Keratinocyte (primary cell): ENCODE measurements at regions not wholly inside any gene's neighbourhood (a gene's known extent, or its start where the extent isn't known, plus 50 kb on each side); places are given as distances from the start of the nearest gene placed in this dataset.

Experiments used
- DNase-seq: peaks from one replicate; pipeline ENCODE4 v3.0.0-alpha.2; 2011; ENCODE audit warnings: low read depth, missing footprints, low spot score
- FAIRE-seq: peaks from 2 replicates; lab custom pipeline; 2011; peaks lifted over from hg19 to GRCh38; lab: Jason Lieb, UNC
- H2AFZ ChIP-seq: 2 replicates; pipeline ENCODE4 v1.6.0; 2012; ENCODE audit warnings: low read length, control low read depth, inconsistent platforms; ENCODE audit not compliant: control insufficient read depth
- H3K27ac ChIP-seq: 2 replicates; pipeline ENCODE4 v1.5.1; 2011; ENCODE audit warnings: low read length; ENCODE audit not compliant: control insufficient read depth, insufficient read depth
- H3K27me3 ChIP-seq: 3 replicates; pipeline ENCODE4 v1.6.0; 2011; ENCODE audit warnings: low read length; ENCODE audit not compliant: control insufficient read depth, insufficient read depth; ENCODE audit errors: extremely low read depth
- H3K36me3 ChIP-seq, 2 experiments: 2 replicates in 1 of 2; 3 replicates in 1 of 2; pipeline ENCODE4 v1.5.1; 2011; ENCODE audit warnings: low read length in 2 of 2, mild to moderate bottlenecking in 1 of 2; ENCODE audit not compliant: control insufficient read depth in 2 of 2, insufficient read depth in 2 of 2; ENCODE audit errors: extremely low read depth in 1 of 2
- H3K4me1 ChIP-seq: 3 replicates; pipeline ENCODE4 v1.5.1; 2011; ENCODE audit warnings: low read length; ENCODE audit not compliant: control insufficient read depth, insufficient read depth; ENCODE audit errors: extremely low read depth
- H3K4me2 ChIP-seq: 3 replicates; pipeline ENCODE4 v1.6.0; 2011; ENCODE audit warnings: low read depth, low read length; ENCODE audit not compliant: control insufficient read depth, insufficient read depth; ENCODE audit errors: extremely low read depth
- H3K4me3 ChIP-seq, 3 experiments: fragments of 200-600 bp in 1 of 3; sonication (generic) in 1 of 3; 2 replicates in 2 of 3; 3 replicates in 1 of 3; pipeline ENCODE4 v1.5.1; 2011 to 2016; ENCODE audit warnings: low read length in 3 of 3, mild to moderate bottlenecking in 3 of 3, control low read depth in 2 of 3, inconsistent platforms in 1 of 3, low read depth in 1 of 3, mixed read lengths in 1 of 3, mixed run types in 1 of 3, moderate library complexity in 1 of 3; ENCODE audit not compliant: control insufficient read depth in 2 of 3, insufficient read depth in 2 of 3; ENCODE audit errors: extremely low read depth in 1 of 3
- H3K79me2 ChIP-seq: 2 replicates; pipeline ENCODE4 v1.6.0; 2012; ENCODE audit warnings: low read length; ENCODE audit not compliant: control insufficient read depth, insufficient read depth
- H3K9ac ChIP-seq: 3 replicates; pipeline ENCODE4 v1.6.0; 2011; ENCODE audit warnings: low read length; ENCODE audit not compliant: control insufficient read depth, insufficient read depth; ENCODE audit errors: extremely low read depth
- H3K9me1 ChIP-seq: 3 replicates; pipeline ENCODE4 v1.6.0; 2011; ENCODE audit warnings: low read length; ENCODE audit not compliant: control insufficient read depth, insufficient read depth; ENCODE audit errors: extremely low read depth
- H3K9me3 ChIP-seq: 2 replicates; pipeline ENCODE4 v1.5.1; 2012; ENCODE audit warnings: low read depth, low read length; ENCODE audit not compliant: control insufficient read depth
- H4K20me1 ChIP-seq: 3 replicates; pipeline ENCODE4 v1.6.0; 2011; ENCODE audit warnings: low read length; ENCODE audit not compliant: control insufficient read depth, insufficient read depth; ENCODE audit errors: extremely low read depth
- EZH2 ChIP-seq: IDR thresholded peaks from one replicate; pipeline ENCODE4 v1.6.1; 2012; ENCODE audit warnings: inconsistent platforms, mild to moderate bottlenecking, low read length, moderate library complexity
- dilution Hi-C: fragments of 300-500 bp; cut with MboI; formaldehyde crosslinking; loops from one replicate; pipeline ENCODE4 v1.7.0; 2020; ENCODE audit warnings: low sequenced_read_pairs; ENCODE audit not compliant: extremely low pct_ligation_motif_present
- TF ChIP-seq, protein P1 (sequence below), 3 experiments: IDR thresholded peaks in 1 of 3; conservative IDR thresholded peaks in 1 of 3; optimal IDR thresholded peaks in 1 of 3; 2 replicates in 2 of 3; 3 replicates in 1 of 3; pipeline versions ENCODE3 to v1.5.1; 2011; ENCODE audit warnings: low read length in 3 of 3, mild to moderate bottlenecking in 3 of 3, moderate library complexity in 2 of 3, control low read depth in 1 of 3, inconsistent platforms in 1 of 3; ENCODE audit not compliant: insufficient read depth in 2 of 3; ENCODE audit errors: extremely low read depth in 1 of 3

DNA sequence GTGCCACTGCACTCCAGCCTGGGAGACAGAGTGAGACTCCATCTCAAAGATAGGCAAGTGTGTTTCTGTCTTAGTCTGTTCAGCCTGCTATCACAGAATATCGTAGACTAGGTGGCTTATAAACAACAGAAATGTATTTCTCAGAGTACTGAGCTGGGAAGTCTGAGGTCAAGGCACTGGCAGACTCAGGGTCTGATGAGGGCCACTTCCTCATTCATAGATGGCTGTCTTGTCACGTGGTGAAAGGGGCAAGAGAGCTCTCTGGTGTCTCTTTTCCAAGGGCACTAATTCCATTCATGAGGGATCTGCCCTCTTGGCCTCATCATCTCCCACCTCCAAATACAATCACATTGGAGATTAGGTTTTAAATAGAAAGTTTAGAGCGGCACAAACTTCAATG is 95.6 kb upstream of the PHACTR3 start:
- H3K9ac ChIP-seq, result no peak overlapping the region
- no peak overlapping the region for H3K4me3 ChIP-seq
- no peaks in the 10 kb centered on the region for H4K20me1 ChIP-seq
- DNase-seq (no peak), FAIRE-seq (no peak)
- no peak overlapping the region for H3K27ac ChIP-seq
- no peaks in the 10 kb centered on the region for H3K27me3 ChIP-seq
- dilution Hi-C loops, result no loop called here
- no peaks in the 10 kb centered on the region for H3K36me3 ChIP-seq
- H2AFZ ChIP-seq, result no peak overlapping the region
- H3K9me3 ChIP-seq, result no peaks in the 10 kb centered on the region
- no peaks in the 10 kb centered on the region for H3K79me2 ChIP-seq
- TF ChIP-seq, protein P1, sequence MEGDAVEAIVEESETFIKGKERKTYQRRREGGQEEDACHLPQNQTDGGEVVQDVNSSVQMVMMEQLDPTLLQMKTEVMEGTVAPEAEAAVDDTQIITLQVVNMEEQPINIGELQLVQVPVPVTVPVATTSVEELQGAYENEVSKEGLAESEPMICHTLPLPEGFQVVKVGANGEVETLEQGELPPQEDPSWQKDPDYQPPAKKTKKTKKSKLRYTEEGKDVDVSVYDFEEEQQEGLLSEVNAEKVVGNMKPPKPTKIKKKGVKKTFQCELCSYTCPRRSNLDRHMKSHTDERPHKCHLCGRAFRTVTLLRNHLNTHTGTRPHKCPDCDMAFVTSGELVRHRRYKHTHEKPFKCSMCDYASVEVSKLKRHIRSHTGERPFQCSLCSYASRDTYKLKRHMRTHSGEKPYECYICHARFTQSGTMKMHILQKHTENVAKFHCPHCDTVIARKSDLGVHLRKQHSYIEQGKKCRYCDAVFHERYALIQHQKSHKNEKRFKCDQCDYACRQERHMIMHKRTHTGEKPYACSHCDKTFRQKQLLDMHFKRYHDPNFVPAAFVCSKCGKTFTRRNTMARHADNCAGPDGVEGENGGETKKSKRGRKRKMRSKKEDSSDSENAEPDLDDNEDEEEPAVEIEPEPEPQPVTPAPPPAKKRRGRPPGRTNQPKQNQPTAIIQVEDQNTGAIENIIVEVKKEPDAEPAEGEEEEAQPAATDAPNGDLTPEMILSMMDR (optimal IDR thresholded peaks at IDR 0.05 in 1 of 3, IDR thresholded peaks at IDR 0.05 in 1 of 3, conservative IDR thresholded peaks at IDR 0.05 in 1 of 3; ENCODE audit: extremely low read depth in 1 of 3, insufficient read depth in 2 of 3, low read length in 3 of 3), result no peak
- no peak for TF ChIP-seq EZH2
- no peak overlapping the region for H3K4me2 ChIP-seq
- H3K4me1 ChIP-seq, result no peaks in the 10 kb centered on the region
- no peaks in the 10 kb centered on the region for H3K9me1 ChIP-seq

DNA sequence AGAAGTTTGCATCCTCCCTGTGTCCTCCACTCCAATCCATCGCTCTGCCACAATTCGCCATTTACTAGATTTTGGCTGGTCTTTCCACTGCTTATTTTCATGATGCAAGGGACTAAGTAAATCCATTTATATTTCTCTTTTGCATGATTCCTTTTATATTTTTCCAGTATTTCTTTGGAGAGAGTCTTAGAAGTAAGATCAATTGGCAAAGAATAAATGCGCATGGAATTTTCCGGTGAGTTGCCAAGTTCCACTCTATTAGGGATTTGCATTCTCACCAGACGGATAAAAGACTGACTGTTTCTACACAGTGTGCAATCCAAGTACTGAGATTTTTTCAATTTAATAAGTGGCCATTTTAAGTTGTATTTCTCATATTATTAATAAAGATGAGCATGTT is 91.7 kb upstream of the PHACTR3 start:
- Histone ChIP-seq H3K9me3 (no peaks in the 10 kb centered on the region), H3K4me2 (no peak overlapping the region), H3K27me3 (peaks cover 4% of the 10 kb centered on the region), H3K9me1 (no peaks in the 10 kb centered on the region), H3K79me2 (no peaks in the 10 kb centered on the region), H3K27ac (no peak overlapping the region), H3K36me3 (no peaks in the 10 kb centered on the region), H3K4me1 (no peaks in the 10 kb centered on the region), H3K9ac (no peak overlapping the region), H3K4me3 (no peak overlapping the region), H2AFZ (no peak overlapping the region), H4K20me1 (peaks cover 2% of the 10 kb centered on the region)
- no peak for FAIRE-seq
- TF ChIP-seq EZH2, result no peak
- TF ChIP-seq, protein P1 (optimal IDR thresholded peaks at IDR 0.05 in 1 of 3, IDR thresholded peaks at IDR 0.05 in 1 of 3, conservative IDR thresholded peaks at IDR 0.05 in 1 of 3; ENCODE audit: extremely low read depth in 1 of 3, insufficient read depth in 2 of 3, low read length in 3 of 3), result no peak
- dilution Hi-C loops, result no loop called here
- DNase-seq, result no peak
